ENCODE measurements at regions not wholly inside any gene's neighbourhood (a gene's known extent, or its start where the extent isn't known, plus 50 kb on each side); places are given as distances from the start of the nearest gene placed in this dataset.

GRCh38 chr2:130259594-130259993 is 61.4 kb upstream of the TUBA3E start:
- no peaks in the 10 kb centered on the region for H3K9me2 ChIP-seq (replicated peaks; ENCODE audit: low read length)
- TF ChIP-seq EZH2 (IDR thresholded peaks at IDR 0.05; ENCODE audit: low read length, unreplicated experiment) = no peak
- no peak for TF ChIP-seq EZH2phosphoT487 (IDR thresholded peaks at IDR 0.05; ENCODE audit: borderline replicate concordance, low read length)
- no peak for TF ChIP-seq CTCF (conservative IDR thresholded peaks at IDR 0.05; ENCODE audit: low read depth, low read length)
- no peak overlapping the region for H3K9ac ChIP-seq (ENCODE audit: low read length)
- no peaks in the 10 kb centered on the region for H3K36me3 ChIP-seq (ENCODE audit: low read depth, low read length)
- H3K27me3 ChIP-seq (ENCODE audit: low read length) = peaks cover 73% of the 10 kb centered on the region
- ATAC-seq = no peak
- ChIA-PET CTCF (no interaction called here), POLR2A (ENCODE audit: unreplicated experiment) (no interaction called here)
- no peak for DNase-seq
- H3F3A ChIP-seq (ENCODE audit: low read length, unreplicated experiment) = no peaks in the 10 kb centered on the region
- no TSS peak for BruUV-seq (replicated peaks)
- no peak overlapping the region for H3K4me3 ChIP-seq (ENCODE audit: low read length)
- no peaks in the 10 kb centered on the region for H4K20me1 ChIP-seq (ENCODE audit: low read length)
- no peak overlapping the region for H3K4me2 ChIP-seq (ENCODE audit: low read length)
- H2AFZ ChIP-seq (ENCODE audit: low read length) = no peak overlapping the region
- intact Hi-C loops (cut with micrococcal nuclease) = no loop called here
- no peak overlapping the region for H3K27ac ChIP-seq (ENCODE audit: low read length)
- no peaks in the 10 kb centered on the region for H3K79me2 ChIP-seq (ENCODE audit: low read length)
- H3K4me1 ChIP-seq (ENCODE audit: insufficient read depth, low read length) = no peaks in the 10 kb centered on the region
- no peaks in the 10 kb centered on the region for H3K9me3 ChIP-seq (ENCODE audit: low read length)

GRCh38 chr2:130258356-130258755 is 60.1 kb upstream of the TUBA3E start:
- DNase-seq (no peak), ATAC-seq (no peak)
- Histone ChIP-seq H3K9ac (ENCODE audit: low read length) (no peak overlapping the region), H3K4me3 (ENCODE audit: low read length) (no peak overlapping the region), H3K9me3 (ENCODE audit: low read length) (no peaks in the 10 kb centered on the region), H3K4me1 (ENCODE audit: insufficient read depth, low read length) (no peaks in the 10 kb centered on the region), H4K20me1 (ENCODE audit: low read length) (no peaks in the 10 kb centered on the region), H3K79me2 (ENCODE audit: low read length) (no peaks in the 10 kb centered on the region), H3K4me2 (ENCODE audit: low read length) (no peak overlapping the region), H3K9me2 (replicated peaks; ENCODE audit: low read length) (no peaks in the 10 kb centered on the region), H3K36me3 (ENCODE audit: low read depth, low read length) (no peaks in the 10 kb centered on the region), H3F3A (ENCODE audit: low read length, unreplicated experiment) (no peaks in the 10 kb centered on the region), H3K27me3 (ENCODE audit: low read length) (peaks cover 70% of the 10 kb centered on the region), H3K27ac (ENCODE audit: low read length) (no peak overlapping the region), H2AFZ (ENCODE audit: low read length) (no peak overlapping the region)
- ChIA-PET POLR2A (ENCODE audit: unreplicated experiment) (no interaction called here), CTCF (no interaction called here)
- BruUV-seq (replicated peaks) = no TSS peak
- intact Hi-C loops (cut with micrococcal nuclease) = no loop called here
- TF ChIP-seq EZH2phosphoT487 (IDR thresholded peaks at IDR 0.05; ENCODE audit: borderline replicate concordance, low read length) (no peak), CTCF (conservative IDR thresholded peaks at IDR 0.05; ENCODE audit: low read depth, low read length) (no peak), EZH2 (IDR thresholded peaks at IDR 0.05; ENCODE audit: low read length, unreplicated experiment) (no peak)

GRCh38 chr2:130252880-130253645 is 54.8 kb upstream of the TUBA3E start:
- CTCF ChIA-PET = interaction anchor here (0.6 kb wide), 1 partner anchor 79 kb away, joined by 3 read pairs; no protein-coding TSS in a partner anchor
- Histone ChIP-seq H3K4me3 (ENCODE audit: low read length) (no peak overlapping the region), H3K9ac (ENCODE audit: low read length) (no peak overlapping the region), H4K20me1 (ENCODE audit: low read length) (no peaks in the 10 kb centered on the region), H3K4me2 (ENCODE audit: low read length) (no peak overlapping the region), H3K79me2 (ENCODE audit: low read length) (no peaks in the 10 kb centered on the region), H2AFZ (ENCODE audit: low read length) (no peak overlapping the region), H3K36me3 (ENCODE audit: low read depth, low read length) (no peaks in the 10 kb centered on the region), H3F3A (ENCODE audit: low read length, unreplicated experiment) (no peaks in the 10 kb centered on the region), H3K27ac (ENCODE audit: low read length) (no peak overlapping the region), H3K9me3 (ENCODE audit: low read length) (no peaks in the 10 kb centered on the region), H3K4me1 (ENCODE audit: insufficient read depth, low read length) (no peaks in the 10 kb centered on the region), H3K27me3 (ENCODE audit: low read length) (peaks cover 33% of the 10 kb centered on the region), H3K9me2 (replicated peaks; ENCODE audit: low read length) (no peaks in the 10 kb centered on the region)
- no TSS peak for BruUV-seq (replicated peaks)
- DNase-seq (no peak), ATAC-seq (no peak)
- TF ChIP-seq EZH2 (IDR thresholded peaks at IDR 0.05; ENCODE audit: low read length, unreplicated experiment) (no peak), EZH2phosphoT487 (IDR thresholded peaks at IDR 0.05; ENCODE audit: borderline replicate concordance, low read length) (no peak), CTCF (conservative IDR thresholded peaks at IDR 0.05; ENCODE audit: low read depth, low read length) (no peak)
- POLR2A ChIA-PET (ENCODE audit: unreplicated experiment) = no interaction called here
- intact Hi-C loops (cut with micrococcal nuclease) = no loop called here

All from PC-3 (cell line).